Activated CD4-positive, alpha-beta T cell treated with anti-CD3 and anti-CD28 coated beads, Interleukin-2, amount 10 ng/mL, durations not matched to agents 24 days and 14 days (primary cell): ENCODE measurements at regions not wholly inside any gene's neighbourhood (a gene's known extent, or its start where the extent isn't known, plus 50 kb on each side); places are given as distances from the start of the nearest gene placed in this dataset.

Source experiments
- DNase-seq: peaks from one replicate; pipeline ENCODE4 v3.0.0; 2022
- H3K27ac Mint-ChIP-seq: one replicate; pipeline ENCODE4 v1.8.0; 2022; ENCODE audit warnings: mild to moderate bottlenecking, mixed read lengths
- H3K27me3 Mint-ChIP-seq: one replicate; pipeline ENCODE4 v1.8.0; 2022; ENCODE audit warnings: mixed read lengths
- H3K36me3 Mint-ChIP-seq: one replicate; pipeline ENCODE4 v1.8.0; 2022; ENCODE audit warnings: low read depth, mild to moderate bottlenecking, mixed read lengths
- H3K4me1 Mint-ChIP-seq: one replicate; pipeline ENCODE4 v1.8.0; 2021; ENCODE audit warnings: mixed read lengths
- H3K4me3 Mint-ChIP-seq: one replicate; pipeline ENCODE4 v1.8.0; 2022; ENCODE audit warnings: mild to moderate bottlenecking, moderate library complexity, mixed read lengths
- H3K9me3 Mint-ChIP-seq: one replicate; pipeline ENCODE4 v1.8.0; 2021; ENCODE audit warnings: mixed read lengths
- intact Hi-C: fragments of 100-400 bp; cut with micrococcal nuclease; formaldehyde crosslinking; loops from one replicate; pipeline ENCODE4 v1.15.1; 2023

GRCh38 chr1:84090447-84091245, 53.4 kb upstream of the PRKACB start:
- no peaks in the 10 kb centered on the region for H3K36me3 Mint-ChIP-seq
- H3K27me3 Mint-ChIP-seq = no peaks in the 10 kb centered on the region
- H3K9me3 Mint-ChIP-seq = peaks cover 7% of the 10 kb centered on the region
- intact Hi-C loops = loop anchor here (2.0 to 5.0 kb wide), 2 partner anchors 14 to 93 kb away; partner anchors contain the start of gene TTLL7
- peak overlapping the region; percentile 66 for H3K27ac Mint-ChIP-seq
- DNase-seq = peak; percentile 65
- H3K4me3 Mint-ChIP-seq = peak overlapping the region; percentile 74
- H3K4me1 Mint-ChIP-seq = peaks cover 21% of the 10 kb centered on the region

- Mint-ChIP-seq H3K4me3 (no peak overlapping the region), H3K27me3 (no peaks in the 10 kb centered on the region), H3K4me1 (peaks cover 21% of the 10 kb centered on the region), H3K27ac (no peak overlapping the region), H3K9me3 (peaks cover 3% of the 10 kb centered on the region), H3K36me3 (no peaks in the 10 kb centered on the region)
- intact Hi-C loops = loop anchor here (2.0 to 5.0 kb wide), 2 partner anchors 13 to 93 kb away; partner anchors contain the start of gene TTLL7
- no peak for DNase-seq
These were observed 54.2 kb upstream of the PRKACB start for GRCh38 chr1:84089867-84090266.

GRCh38 chr1:84089465-84089864, 54.6 kb upstream of the PRKACB start:
- no peak for DNase-seq
- Mint-ChIP-seq H3K36me3 (no peaks in the 10 kb centered on the region), H3K27ac (no peak overlapping the region)

GRCh38 chr1:84086616-84087015, 57.5 kb upstream of the PRKACB start:
- peaks cover 3% of the 10 kb centered on the region for H3K9me3 Mint-ChIP-seq
- H3K27ac Mint-ChIP-seq = no peak overlapping the region
- no peak overlapping the region for H3K4me3 Mint-ChIP-seq
- no peaks in the 10 kb centered on the region for H3K36me3 Mint-ChIP-seq
- peaks cover 19% of the 10 kb centered on the region for H3K4me1 Mint-ChIP-seq
- intact Hi-C loops = no loop called here
- peaks cover 13% of the 10 kb centered on the region for H3K27me3 Mint-ChIP-seq
- no peak for DNase-seq

More at GRCh38 chr1:84089465-84089864, 54.6 kb upstream of the PRKACB start:
- Mint-ChIP-seq H3K4me3 (no peak overlapping the region), H3K4me1 (peaks cover 21% of the 10 kb centered on the region), H3K9me3 (peaks cover 3% of the 10 kb centered on the region), H3K27me3 (peaks cover 1% of the 10 kb centered on the region)
- intact Hi-C loops = no loop called here

- Mint-ChIP-seq H3K9me3 (peaks cover 3% of the 10 kb centered on the region), H3K36me3 (no peaks in the 10 kb centered on the region), H3K27ac (no peak overlapping the region), H3K4me1 (peaks cover 16% of the 10 kb centered on the region), H3K4me3 (no peak overlapping the region), H3K27me3 (peaks cover 15% of the 10 kb centered on the region)
- intact Hi-C loops = no loop called here
- DNase-seq = no peak
These were observed 57.9 kb upstream of the PRKACB start for GRCh38 chr1:84086189-84086588.

GRCh38 chr1:84083307-84083706, 60.8 kb upstream of the PRKACB start:
- H3K27ac Mint-ChIP-seq = no peak overlapping the region
- H3K4me3 Mint-ChIP-seq = no peak overlapping the region
- H3K27me3 Mint-ChIP-seq = peaks cover 27% of the 10 kb centered on the region
- H3K36me3 Mint-ChIP-seq = no peaks in the 10 kb centered on the region
- DNase-seq = no peak
- intact Hi-C loops = no loop called here
- no peaks in the 10 kb centered on the region for H3K9me3 Mint-ChIP-seq
- H3K4me1 Mint-ChIP-seq = peaks cover 6% of the 10 kb centered on the region

GRCh38 chr1:84078842-84079202, 65.2 kb upstream of the PRKACB start:
- intact Hi-C loops = loop anchor here (5.0 kb wide), 1 partner anchor 82 kb away; the partner anchor contains the start of gene TTLL7
- no peak for DNase-seq
- H3K27me3 Mint-ChIP-seq = peaks cover 27% of the 10 kb centered on the region
- H3K9me3 Mint-ChIP-seq = no peaks in the 10 kb centered on the region
- H3K4me1 Mint-ChIP-seq = peaks cover 10% of the 10 kb centered on the region
- no peak overlapping the region for H3K27ac Mint-ChIP-seq
- H3K4me3 Mint-ChIP-seq = peak overlapping the region; percentile 78
- no peaks in the 10 kb centered on the region for H3K36me3 Mint-ChIP-seq

GRCh38 chr1:84078108-84078841, 65.8 kb upstream of the PRKACB start:
- intact Hi-C loops = loop anchor here (5.0 kb wide), 1 partner anchor 81 kb away; the partner anchor contains the start of gene TTLL7
- peak overlapping the region; percentile 34 for H3K27ac Mint-ChIP-seq

GRCh38 chr1:84077476-84078107, 66.5 kb upstream of the PRKACB start:
- peaks cover 23% of the 10 kb centered on the region for H3K27me3 Mint-ChIP-seq
- peak; percentile 92 for DNase-seq

More at GRCh38 chr1:84078108-84078841, 65.8 kb upstream of the PRKACB start:
- no peak for DNase-seq
- peak overlapping the region; percentile 78 for H3K4me3 Mint-ChIP-seq
- H3K36me3 Mint-ChIP-seq = no peaks in the 10 kb centered on the region
- H3K4me1 Mint-ChIP-seq = peaks cover 10% of the 10 kb centered on the region
- no peaks in the 10 kb centered on the region for H3K9me3 Mint-ChIP-seq
- peaks cover 25% of the 10 kb centered on the region for H3K27me3 Mint-ChIP-seq

GRCh38 chr1:84073266-84073665, 70.8 kb upstream of the PRKACB start:
- intact Hi-C loops = no loop called here
- Mint-ChIP-seq H3K27me3 (peaks cover 7% of the 10 kb centered on the region), H3K36me3 (no peaks in the 10 kb centered on the region), H3K4me1 (peaks cover 4% of the 10 kb centered on the region), H3K27ac (no peak overlapping the region), H3K9me3 (no peaks in the 10 kb centered on the region), H3K4me3 (no peak overlapping the region)
- no peak for DNase-seq

More at GRCh38 chr1:84077476-84078107, 66.5 kb upstream of the PRKACB start:
- intact Hi-C loops = loop anchor here (2.0 to 5.0 kb wide), 3 partner anchors 13 to 221 kb away; partner anchors contain the start of gene TTLL7
- H3K4me1 Mint-ChIP-seq = peaks cover 10% of the 10 kb centered on the region
- H3K27ac Mint-ChIP-seq = peak overlapping the region; percentile 61
- H3K9me3 Mint-ChIP-seq = no peaks in the 10 kb centered on the region
- H3K4me3 Mint-ChIP-seq = peak overlapping the region; percentile 78
- H3K36me3 Mint-ChIP-seq = no peaks in the 10 kb centered on the region

- no peak overlapping the region for H3K4me3 Mint-ChIP-seq
- H3K36me3 Mint-ChIP-seq = no peaks in the 10 kb centered on the region
- H3K27me3 Mint-ChIP-seq = peaks cover 16% of the 10 kb centered on the region
- no peaks in the 10 kb centered on the region for H3K4me1 Mint-ChIP-seq
- no peak overlapping the region for H3K27ac Mint-ChIP-seq
- H3K9me3 Mint-ChIP-seq = peaks cover 6% of the 10 kb centered on the region
- DNase-seq = no peak
- intact Hi-C loops = no loop called here
These were observed 70.4 kb upstream of the TTLL7 start for GRCh38 chr1:84069236-84069845.

- H3K27ac Mint-ChIP-seq = no peak overlapping the region
- peaks cover 6% of the 10 kb centered on the region for H3K9me3 Mint-ChIP-seq
These were observed 63.6 kb upstream of the TTLL7 start for GRCh38 chr1:84062496-84062895.

GRCh38 chr1:84061336-84061735, 62.4 kb upstream of the TTLL7 start:
- H3K4me1 Mint-ChIP-seq = no peaks in the 10 kb centered on the region
- H3K36me3 Mint-ChIP-seq = no peaks in the 10 kb centered on the region
- peaks cover 21% of the 10 kb centered on the region for H3K27me3 Mint-ChIP-seq
- no peak for DNase-seq
- H3K4me3 Mint-ChIP-seq = no peak overlapping the region
- intact Hi-C loops = no loop called here
- no peaks in the 10 kb centered on the region for H3K9me3 Mint-ChIP-seq
- no peak overlapping the region for H3K27ac Mint-ChIP-seq

More at GRCh38 chr1:84062496-84062895, 63.6 kb upstream of the TTLL7 start:
- no peaks in the 10 kb centered on the region for H3K36me3 Mint-ChIP-seq
- peaks cover 26% of the 10 kb centered on the region for H3K27me3 Mint-ChIP-seq
- DNase-seq = no peak
- intact Hi-C loops = no loop called here
- no peaks in the 10 kb centered on the region for H3K4me1 Mint-ChIP-seq
- no peak overlapping the region for H3K4me3 Mint-ChIP-seq
